ENCODE measurements at regions not wholly inside any gene's neighbourhood (a gene's known extent, or its start where the extent isn't known, plus 50 kb on each side); places are given as distances from the start of the nearest gene placed in this dataset.

DNA sequence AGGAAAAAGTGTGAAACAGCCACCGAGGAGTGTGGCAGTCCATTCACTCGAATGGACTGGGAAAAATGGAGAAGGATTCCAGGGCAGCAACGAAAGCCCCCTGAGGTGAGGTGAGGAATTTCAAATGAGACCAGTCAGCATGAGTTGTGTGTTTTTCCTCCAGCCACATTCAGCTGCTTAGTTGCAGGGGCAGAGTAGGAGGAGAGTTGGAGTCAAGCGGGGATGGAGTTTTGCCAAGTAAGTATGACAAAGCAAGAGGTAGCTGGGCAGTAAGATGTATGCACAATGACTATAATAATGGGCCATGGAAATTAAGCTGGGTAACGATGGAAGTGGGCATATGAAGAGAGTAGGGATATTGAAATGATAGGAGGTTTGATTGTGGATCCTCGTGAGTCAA lies 64.4 kb downstream of the CCDC54 start:
- RAD21 ChIA-PET (ENCODE audit: unreplicated experiment), result no interaction called here
- Histone ChIP-seq H3K27me3 (replicated peaks in 1 of 2; ENCODE audit: control insufficient read depth in 2 of 2, insufficient read depth in 2 of 2, low read length in 1 of 2) (no peaks in the 10 kb centered on the region; a peak in 1 of 4 replicates), H3K4me1 (ENCODE audit: control insufficient read depth, insufficient read depth, low read length) (no peaks in the 10 kb centered on the region), H3K36me3 (ENCODE audit: control insufficient read depth in 2 of 2, insufficient read depth in 2 of 2, low read length in 1 of 2) (no peaks in the 10 kb centered on the region), H2AFZ (ENCODE audit: control insufficient read depth, low read depth, low read length) (no peak overlapping the region), H3K4me3 (no peak overlapping the region), H3K9me3 (replicated peaks; ENCODE audit: control insufficient read depth, insufficient read depth, low read length) (no peaks in the 10 kb centered on the region), H4K20me1 (ENCODE audit: control insufficient read depth, insufficient read depth) (no peaks in the 10 kb centered on the region), H3K79me2 (ENCODE audit: control insufficient read depth, insufficient read depth, low read length) (no peaks in the 10 kb centered on the region), H3K9ac (ENCODE audit: control insufficient read depth, insufficient read depth, low read length) (no peak overlapping the region), H3K27ac (ENCODE audit: control insufficient read depth, insufficient read depth) (no peak overlapping the region), H3K4me2 (ENCODE audit: control insufficient read depth, insufficient read depth) (no peak overlapping the region)
- intact Hi-C loops (cut with micrococcal nuclease; ENCODE audit: unreplicated experiment) (no loop called here), in situ Hi-C loops (cut with MboI) (no loop called here)
- SMC1A ChIA-PET (ENCODE audit: uncharacterized antibody, unreplicated experiment), result no interaction called here
- ATAC-seq, result no peak
- DNase-seq (ENCODE audit: low read depth, low spot score), result no peak
- no peak for FAIRE-seq
- CTCF ChIA-PET, result no interaction called here
- TF ChIP-seq PAX5 (IDR thresholded peaks at IDR 0.05; ENCODE audit: borderline replicate concordance, low read depth, low read length) (no peak), ETV6 (conservative IDR thresholded peaks at IDR 0.05 in 1 of 2, IDR thresholded peaks at IDR 0.05 in 1 of 2; ENCODE audit: borderline replicate concordance in 1 of 2, low read depth in 1 of 2) (no peak), SUZ12 (IDR thresholded peaks at IDR 0.05; ENCODE audit: unreplicated experiment) (no peak), RAD51 (IDR thresholded peaks at IDR 0.05) (no peak), ASH2L (IDR thresholded peaks at IDR 0.05; ENCODE audit: borderline replicate concordance, low read depth) (no peak), CREB1 (IDR thresholded peaks at IDR 0.05; ENCODE audit: low read depth) (no peak)
- TF ChIP-seq, protein P1, sequence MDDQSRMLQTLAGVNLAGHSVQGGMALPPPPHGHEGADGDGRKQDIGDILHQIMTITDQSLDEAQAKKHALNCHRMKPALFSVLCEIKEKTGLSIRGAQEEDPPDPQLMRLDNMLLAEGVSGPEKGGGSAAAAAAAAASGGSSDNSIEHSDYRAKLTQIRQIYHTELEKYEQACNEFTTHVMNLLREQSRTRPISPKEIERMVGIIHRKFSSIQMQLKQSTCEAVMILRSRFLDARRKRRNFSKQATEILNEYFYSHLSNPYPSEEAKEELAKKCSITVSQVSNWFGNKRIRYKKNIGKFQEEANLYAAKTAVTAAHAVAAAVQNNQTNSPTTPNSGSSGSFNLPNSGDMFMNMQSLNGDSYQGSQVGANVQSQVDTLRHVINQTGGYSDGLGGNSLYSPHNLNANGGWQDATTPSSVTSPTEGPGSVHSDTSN (IDR thresholded peaks at IDR 0.05; ENCODE audit: insufficient replicate concordance, low read depth, low read length), result no peak
- TF ChIP-seq, protein P2, sequence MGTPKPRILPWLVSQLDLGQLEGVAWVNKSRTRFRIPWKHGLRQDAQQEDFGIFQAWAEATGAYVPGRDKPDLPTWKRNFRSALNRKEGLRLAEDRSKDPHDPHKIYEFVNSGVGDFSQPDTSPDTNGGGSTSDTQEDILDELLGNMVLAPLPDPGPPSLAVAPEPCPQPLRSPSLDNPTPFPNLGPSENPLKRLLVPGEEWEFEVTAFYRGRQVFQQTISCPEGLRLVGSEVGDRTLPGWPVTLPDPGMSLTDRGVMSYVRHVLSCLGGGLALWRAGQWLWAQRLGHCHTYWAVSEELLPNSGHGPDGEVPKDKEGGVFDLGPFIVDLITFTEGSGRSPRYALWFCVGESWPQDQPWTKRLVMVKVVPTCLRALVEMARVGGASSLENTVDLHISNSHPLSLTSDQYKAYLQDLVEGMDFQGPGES (IDR thresholded peaks at IDR 0.05), result no peak
- TF ChIP-seq, protein P3, sequence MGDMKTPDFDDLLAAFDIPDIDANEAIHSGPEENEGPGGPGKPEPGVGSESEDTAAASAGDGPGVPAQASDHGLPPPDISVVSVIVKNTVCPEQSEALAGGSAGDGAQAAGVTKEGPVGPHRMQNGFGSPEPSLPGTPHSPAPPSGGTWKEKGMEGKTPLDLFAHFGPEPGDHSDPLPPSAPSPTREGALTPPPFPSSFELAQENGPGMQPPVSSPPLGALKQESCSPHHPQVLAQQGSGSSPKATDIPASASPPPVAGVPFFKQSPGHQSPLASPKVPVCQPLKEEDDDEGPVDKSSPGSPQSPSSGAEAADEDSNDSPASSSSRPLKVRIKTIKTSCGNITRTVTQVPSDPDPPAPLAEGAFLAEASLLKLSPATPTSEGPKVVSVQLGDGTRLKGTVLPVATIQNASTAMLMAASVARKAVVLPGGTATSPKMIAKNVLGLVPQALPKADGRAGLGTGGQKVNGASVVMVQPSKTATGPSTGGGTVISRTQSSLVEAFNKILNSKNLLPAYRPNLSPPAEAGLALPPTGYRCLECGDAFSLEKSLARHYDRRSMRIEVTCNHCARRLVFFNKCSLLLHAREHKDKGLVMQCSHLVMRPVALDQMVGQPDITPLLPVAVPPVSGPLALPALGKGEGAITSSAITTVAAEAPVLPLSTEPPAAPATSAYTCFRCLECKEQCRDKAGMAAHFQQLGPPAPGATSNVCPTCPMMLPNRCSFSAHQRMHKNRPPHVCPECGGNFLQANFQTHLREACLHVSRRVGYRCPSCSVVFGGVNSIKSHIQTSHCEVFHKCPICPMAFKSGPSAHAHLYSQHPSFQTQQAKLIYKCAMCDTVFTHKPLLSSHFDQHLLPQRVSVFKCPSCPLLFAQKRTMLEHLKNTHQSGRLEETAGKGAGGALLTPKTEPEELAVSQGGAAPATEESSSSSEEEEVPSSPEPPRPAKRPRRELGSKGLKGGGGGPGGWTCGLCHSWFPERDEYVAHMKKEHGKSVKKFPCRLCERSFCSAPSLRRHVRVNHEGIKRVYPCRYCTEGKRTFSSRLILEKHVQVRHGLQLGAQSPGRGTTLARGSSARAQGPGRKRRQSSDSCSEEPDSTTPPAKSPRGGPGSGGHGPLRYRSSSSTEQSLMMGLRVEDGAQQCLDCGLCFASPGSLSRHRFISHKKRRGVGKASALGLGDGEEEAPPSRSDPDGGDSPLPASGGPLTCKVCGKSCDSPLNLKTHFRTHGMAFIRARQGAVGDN (IDR thresholded peaks at IDR 0.05), result no peak
- POLR2A ChIA-PET, result no interaction called here
- 37% methylated on average over 6 of the region's 6 CpGs for WGBS (ENCODE audit: insufficient coverage, insufficient replicate concordance, low lambda C conversion rate, missing lambda C conversion rate)
- no TSS peak for BruUV-seq (replicated peaks)

Data from GM12878 (cell line).